WTC11 (cell line): ENCODE measurements at regions not wholly inside any gene's neighbourhood (a gene's known extent, or its start where the extent isn't known, plus 50 kb on each side); places are given as distances from the start of the nearest gene placed in this dataset.
"Not testable (repeated sequence)": the region's sequence is repeated elsewhere in the genome, so short reads cannot be mapped to it uniquely, and the experiment has no call there.

ENCODE experiments used
- ATAC-seq: fragments of 200-7000 bp; cut with Tn5 transposase; 2 replicates; pipeline ENCODE4 v1.10.0; 2021; ENCODE audit warnings: mild to moderate bottlenecking, moderate library complexity
- CTCF ChIA-PET: fragments of 300-600 bp; sonication (Branson Sonifier 250); formaldehyde crosslinking; loops from one replicate; lab custom pipeline; 2021; ENCODE audit warnings: antibody characterized with exemption; lab: Charles Lee
- POLR2A ChIA-PET: fragments of 350-600 bp; sonication (Branson Sonifier 250); formaldehyde crosslinking; loops from one replicate; lab custom pipeline; 2021; ENCODE audit warnings: antibody characterized with exemption; lab: Charles Lee
- DNase-seq: peaks from one replicate; pipeline ENCODE4 v3.0.0; 2021; ENCODE audit warnings: low spot score
- H3K27ac Mint-ChIP-seq: 2 replicates; pipeline ENCODE4 v1.8.0; 2021; ENCODE audit warnings: mixed read lengths
- H3K27me3 Mint-ChIP-seq: 2 replicates; pipeline ENCODE4 v1.8.0; 2021; ENCODE audit warnings: low read depth, mild to moderate bottlenecking, moderate library complexity, mixed read lengths
- H3K36me3 Mint-ChIP-seq: 2 replicates; pipeline ENCODE4 v1.8.0; 2021; ENCODE audit warnings: mixed read lengths
- H3K4me1 Mint-ChIP-seq: 2 replicates; pipeline ENCODE4 v1.8.0; 2022; ENCODE audit warnings: mixed read lengths
- H3K4me3 Mint-ChIP-seq: 2 replicates; pipeline ENCODE4 v1.8.0; 2021; ENCODE audit warnings: mild to moderate bottlenecking, moderate library complexity, mixed read lengths
- H3K9me3 Mint-ChIP-seq: 2 replicates; pipeline ENCODE4 v1.8.0; 2021; ENCODE audit warnings: mixed read lengths
- CREB1 ChIP-seq: sonication (generic); formaldehyde crosslinking; IDR thresholded peaks from 2 replicates; pipeline ENCODE4 v1.8.0; 2023; ENCODE audit warnings: mild to moderate bottlenecking, missing genetic modification reagents
- ESRRA ChIP-seq: sonication (generic); formaldehyde crosslinking; IDR thresholded peaks from 2 replicates; pipeline ENCODE4 v1.8.1; 2022; ENCODE audit warnings: mild to moderate bottlenecking, missing genetic modification reagents, borderline replicate concordance
- FOXJ3 ChIP-seq: sonication (generic); formaldehyde crosslinking; IDR thresholded peaks from 2 replicates; pipeline ENCODE4 v1.9.0; 2021; ENCODE audit warnings: missing genetic modification reagents, mild to moderate bottlenecking, borderline replicate concordance
- FOXP1 ChIP-seq: sonication (generic); formaldehyde crosslinking; IDR thresholded peaks from 2 replicates; pipeline ENCODE4 v1.8.0; 2022; ENCODE audit warnings: missing genetic modification reagents, mild to moderate bottlenecking, moderate library complexity, borderline replicate concordance
- JUN ChIP-seq: sonication (generic); formaldehyde crosslinking; IDR thresholded peaks from 2 replicates; pipeline ENCODE4 v1.8.0; 2023; ENCODE audit warnings: mild to moderate bottlenecking, missing genetic modification reagents
- PRRX2 ChIP-seq: fragments of 250-450 bp; sonication (Bioruptor Pico); IDR thresholded peaks from 2 replicates; pipeline ENCODE4 v1.8.0; 2021; ENCODE audit warnings: mild to moderate bottlenecking
- RORB ChIP-seq: fragments of 250-450 bp; sonication (Bioruptor Pico); IDR thresholded peaks from 2 replicates; pipeline ENCODE4 v1.9.0; 2021; ENCODE audit warnings: mild to moderate bottlenecking
- TCF7 ChIP-seq: sonication (generic); formaldehyde crosslinking; IDR thresholded peaks from 2 replicates; pipeline ENCODE4 v1.8.0; 2022; ENCODE audit warnings: mild to moderate bottlenecking, low read depth, missing genetic modification reagents, moderate library complexity
- TEAD1 ChIP-seq: sonication (generic); formaldehyde crosslinking; IDR thresholded peaks from 2 replicates; pipeline ENCODE4 v1.8.0; 2022; ENCODE audit warnings: mild to moderate bottlenecking, missing genetic modification reagents
- TEAD4 ChIP-seq: sonication (generic); formaldehyde crosslinking; IDR thresholded peaks from 2 replicates; pipeline ENCODE4 v1.8.0; 2022; ENCODE audit warnings: mild to moderate bottlenecking, missing genetic modification reagents
- ZNF121 ChIP-seq: sonication (generic); formaldehyde crosslinking; IDR thresholded peaks from 2 replicates; pipeline ENCODE4 v1.8.0; 2023; ENCODE audit warnings: missing genetic modification reagents
- TF ChIP-seq, protein P1 (sequence below): sonication (generic); formaldehyde crosslinking; IDR thresholded peaks from 2 replicates; pipeline ENCODE4 v1.8.0; 2023; ENCODE audit warnings: missing genetic modification reagents, mild to moderate bottlenecking, borderline replicate concordance
- TF ChIP-seq, protein P2 (sequence below): sonication (generic); formaldehyde crosslinking; conservative IDR thresholded peaks from 2 replicates; pipeline ENCODE4 v1.8.1; 2023; ENCODE audit warnings: mild to moderate bottlenecking, low read depth, missing genetic modification reagents, moderate library complexity
- TF ChIP-seq, protein P3 (sequence below): sonication (generic); formaldehyde crosslinking; IDR thresholded peaks from 2 replicates; pipeline ENCODE4 v1.8.1; 2022; ENCODE audit warnings: mild to moderate bottlenecking, moderate library complexity, missing genetic modification reagents
- TF ChIP-seq, protein P4 (sequence below): sonication (generic); formaldehyde crosslinking; IDR thresholded peaks from 2 replicates; pipeline ENCODE4 v1.8.1; 2022; ENCODE audit warnings: low read depth, mild to moderate bottlenecking, moderate library complexity, missing genetic modification reagents, borderline replicate concordance
- TF ChIP-seq, protein P5 (sequence below): fragments of 250-450 bp; sonication (Bioruptor Pico); IDR thresholded peaks from 2 replicates; pipeline ENCODE4 v1.9.0; 2021; ENCODE audit warnings: moderate library complexity, mild to moderate bottlenecking, inconsistent platforms, borderline replicate concordance
- TF ChIP-seq, protein P6 (sequence below): sonication (generic); formaldehyde crosslinking; IDR thresholded peaks from 2 replicates; pipeline ENCODE4 v1.8.1; 2023; ENCODE audit warnings: mild to moderate bottlenecking, moderate library complexity, missing genetic modification reagents
- TF ChIP-seq, protein P7 (sequence below): sonication (generic); formaldehyde crosslinking; IDR thresholded peaks from 2 replicates; pipeline ENCODE4 v1.8.1; 2023; ENCODE audit warnings: mild to moderate bottlenecking, missing genetic modification reagents, moderate library complexity

DNA sequence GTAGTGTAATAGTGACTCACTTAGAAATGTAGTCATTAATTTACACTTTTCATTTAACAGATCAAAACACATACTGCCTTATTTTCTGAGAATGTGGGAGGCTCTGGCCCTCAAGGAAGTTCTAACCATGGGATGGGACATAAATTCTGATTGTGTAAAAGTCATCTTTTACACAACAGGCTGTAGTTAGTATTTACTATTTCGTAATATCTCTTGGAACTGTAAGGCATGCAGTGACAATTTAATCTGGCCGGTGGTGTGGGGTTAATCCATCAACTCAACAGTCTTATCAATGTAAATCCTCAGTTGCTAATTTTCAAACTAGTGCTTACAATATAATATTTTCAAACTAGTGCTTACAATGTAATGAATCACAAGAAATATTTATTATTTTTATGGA, 1599.2 kb downstream of the EFNB2 start:
- peaks cover 10% of the 10 kb centered on the region for H3K9me3 Mint-ChIP-seq
- CTCF ChIA-PET, result no interaction called here
- H3K4me1 Mint-ChIP-seq, result no peaks in the 10 kb centered on the region
- POLR2A ChIA-PET, result no interaction called here
- TF ChIP-seq, protein P1, sequence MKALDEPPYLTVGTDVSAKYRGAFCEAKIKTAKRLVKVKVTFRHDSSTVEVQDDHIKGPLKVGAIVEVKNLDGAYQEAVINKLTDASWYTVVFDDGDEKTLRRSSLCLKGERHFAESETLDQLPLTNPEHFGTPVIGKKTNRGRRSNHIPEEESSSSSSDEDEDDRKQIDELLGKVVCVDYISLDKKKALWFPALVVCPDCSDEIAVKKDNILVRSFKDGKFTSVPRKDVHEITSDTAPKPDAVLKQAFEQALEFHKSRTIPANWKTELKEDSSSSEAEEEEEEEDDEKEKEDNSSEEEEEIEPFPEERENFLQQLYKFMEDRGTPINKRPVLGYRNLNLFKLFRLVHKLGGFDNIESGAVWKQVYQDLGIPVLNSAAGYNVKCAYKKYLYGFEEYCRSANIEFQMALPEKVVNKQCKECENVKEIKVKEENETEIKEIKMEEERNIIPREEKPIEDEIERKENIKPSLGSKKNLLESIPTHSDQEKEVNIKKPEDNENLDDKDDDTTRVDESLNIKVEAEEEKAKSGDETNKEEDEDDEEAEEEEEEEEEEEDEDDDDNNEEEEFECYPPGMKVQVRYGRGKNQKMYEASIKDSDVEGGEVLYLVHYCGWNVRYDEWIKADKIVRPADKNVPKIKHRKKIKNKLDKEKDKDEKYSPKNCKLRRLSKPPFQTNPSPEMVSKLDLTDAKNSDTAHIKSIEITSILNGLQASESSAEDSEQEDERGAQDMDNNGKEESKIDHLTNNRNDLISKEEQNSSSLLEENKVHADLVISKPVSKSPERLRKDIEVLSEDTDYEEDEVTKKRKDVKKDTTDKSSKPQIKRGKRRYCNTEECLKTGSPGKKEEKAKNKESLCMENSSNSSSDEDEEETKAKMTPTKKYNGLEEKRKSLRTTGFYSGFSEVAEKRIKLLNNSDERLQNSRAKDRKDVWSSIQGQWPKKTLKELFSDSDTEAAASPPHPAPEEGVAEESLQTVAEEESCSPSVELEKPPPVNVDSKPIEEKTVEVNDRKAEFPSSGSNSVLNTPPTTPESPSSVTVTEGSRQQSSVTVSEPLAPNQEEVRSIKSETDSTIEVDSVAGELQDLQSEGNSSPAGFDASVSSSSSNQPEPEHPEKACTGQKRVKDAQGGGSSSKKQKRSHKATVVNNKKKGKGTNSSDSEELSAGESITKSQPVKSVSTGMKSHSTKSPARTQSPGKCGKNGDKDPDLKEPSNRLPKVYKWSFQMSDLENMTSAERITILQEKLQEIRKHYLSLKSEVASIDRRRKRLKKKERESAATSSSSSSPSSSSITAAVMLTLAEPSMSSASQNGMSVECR (CRISPR knock-in tag), result no peak
- TF ChIP-seq ESRRA (CRISPR knock-in tag) (no peak), TEAD1 (CRISPR knock-in tag) (no peak), TCF7 (CRISPR knock-in tag) (no peak), CREB1 (CRISPR knock-in tag) (no peak), RORB (no peak), JUN (no peak), FOXP1 (CRISPR knock-in tag) (no peak), ZNF121 (CRISPR knock-in tag) (no peak), TEAD4 (no peak), PRRX2 (no peak), FOXJ3 (CRISPR knock-in tag) (no peak)
- TF ChIP-seq, protein P2, sequence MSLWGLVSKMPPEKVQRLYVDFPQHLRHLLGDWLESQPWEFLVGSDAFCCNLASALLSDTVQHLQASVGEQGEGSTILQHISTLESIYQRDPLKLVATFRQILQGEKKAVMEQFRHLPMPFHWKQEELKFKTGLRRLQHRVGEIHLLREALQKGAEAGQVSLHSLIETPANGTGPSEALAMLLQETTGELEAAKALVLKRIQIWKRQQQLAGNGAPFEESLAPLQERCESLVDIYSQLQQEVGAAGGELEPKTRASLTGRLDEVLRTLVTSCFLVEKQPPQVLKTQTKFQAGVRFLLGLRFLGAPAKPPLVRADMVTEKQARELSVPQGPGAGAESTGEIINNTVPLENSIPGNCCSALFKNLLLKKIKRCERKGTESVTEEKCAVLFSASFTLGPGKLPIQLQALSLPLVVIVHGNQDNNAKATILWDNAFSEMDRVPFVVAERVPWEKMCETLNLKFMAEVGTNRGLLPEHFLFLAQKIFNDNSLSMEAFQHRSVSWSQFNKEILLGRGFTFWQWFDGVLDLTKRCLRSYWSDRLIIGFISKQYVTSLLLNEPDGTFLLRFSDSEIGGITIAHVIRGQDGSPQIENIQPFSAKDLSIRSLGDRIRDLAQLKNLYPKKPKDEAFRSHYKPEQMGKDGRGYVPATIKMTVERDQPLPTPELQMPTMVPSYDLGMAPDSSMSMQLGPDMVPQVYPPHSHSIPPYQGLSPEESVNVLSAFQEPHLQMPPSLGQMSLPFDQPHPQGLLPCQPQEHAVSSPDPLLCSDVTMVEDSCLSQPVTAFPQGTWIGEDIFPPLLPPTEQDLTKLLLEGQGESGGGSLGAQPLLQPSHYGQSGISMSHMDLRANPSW (CRISPR knock-in tag), result no peak
- TF ChIP-seq, protein P3, sequence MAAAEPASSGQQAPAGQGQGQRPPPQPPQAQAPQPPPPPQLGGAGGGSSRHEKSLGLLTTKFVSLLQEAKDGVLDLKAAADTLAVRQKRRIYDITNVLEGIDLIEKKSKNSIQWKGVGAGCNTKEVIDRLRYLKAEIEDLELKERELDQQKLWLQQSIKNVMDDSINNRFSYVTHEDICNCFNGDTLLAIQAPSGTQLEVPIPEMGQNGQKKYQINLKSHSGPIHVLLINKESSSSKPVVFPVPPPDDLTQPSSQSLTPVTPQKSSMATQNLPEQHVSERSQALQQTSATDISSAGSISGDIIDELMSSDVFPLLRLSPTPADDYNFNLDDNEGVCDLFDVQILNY (CRISPR knock-in tag), result no peak
- TF ChIP-seq, protein P4, sequence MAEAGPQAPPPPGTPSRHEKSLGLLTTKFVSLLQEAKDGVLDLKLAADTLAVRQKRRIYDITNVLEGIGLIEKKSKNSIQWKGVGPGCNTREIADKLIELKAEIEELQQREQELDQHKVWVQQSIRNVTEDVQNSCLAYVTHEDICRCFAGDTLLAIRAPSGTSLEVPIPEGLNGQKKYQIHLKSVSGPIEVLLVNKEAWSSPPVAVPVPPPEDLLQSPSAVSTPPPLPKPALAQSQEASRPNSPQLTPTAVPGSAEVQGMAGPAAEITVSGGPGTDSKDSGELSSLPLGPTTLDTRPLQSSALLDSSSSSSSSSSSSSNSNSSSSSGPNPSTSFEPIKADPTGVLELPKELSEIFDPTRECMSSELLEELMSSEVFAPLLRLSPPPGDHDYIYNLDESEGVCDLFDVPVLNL (CRISPR knock-in tag), result no peak
- TF ChIP-seq, protein P5, sequence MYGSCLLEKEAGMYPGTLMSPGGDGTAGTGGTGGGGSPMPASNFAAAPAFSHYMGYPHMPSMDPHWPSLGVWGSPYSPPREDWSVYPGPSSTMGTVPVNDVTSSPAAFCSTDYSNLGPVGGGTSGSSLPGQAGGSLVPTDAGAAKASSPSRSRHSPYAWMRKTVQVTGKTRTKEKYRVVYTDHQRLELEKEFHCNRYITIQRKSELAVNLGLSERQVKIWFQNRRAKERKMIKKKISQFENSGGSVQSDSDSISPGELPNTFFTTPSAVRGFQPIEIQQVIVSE (CRISPR knock-in tag), result no peak
- TF ChIP-seq, protein P6, sequence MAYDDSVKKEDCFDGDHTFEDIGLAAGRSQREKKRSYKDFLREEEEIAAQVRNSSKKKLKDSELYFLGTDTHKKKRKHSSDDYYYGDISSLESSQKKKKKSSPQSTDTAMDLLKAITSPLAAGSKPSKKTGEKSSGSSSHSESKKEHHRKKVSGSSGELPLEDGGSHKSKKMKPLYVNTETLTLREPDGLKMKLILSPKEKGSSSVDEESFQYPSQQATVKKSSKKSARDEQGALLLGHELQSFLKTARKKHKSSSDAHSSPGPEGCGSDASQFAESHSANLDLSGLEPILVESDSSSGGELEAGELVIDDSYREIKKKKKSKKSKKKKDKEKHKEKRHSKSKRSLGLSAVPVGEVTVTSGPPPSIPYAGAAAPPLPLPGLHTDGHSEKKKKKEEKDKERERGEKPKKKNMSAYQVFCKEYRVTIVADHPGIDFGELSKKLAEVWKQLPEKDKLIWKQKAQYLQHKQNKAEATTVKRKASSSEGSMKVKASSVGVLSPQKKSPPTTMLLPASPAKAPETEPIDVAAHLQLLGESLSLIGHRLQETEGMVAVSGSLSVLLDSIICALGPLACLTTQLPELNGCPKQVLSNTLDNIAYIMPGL (CRISPR knock-in tag), result no peak
- TF ChIP-seq, protein P7, sequence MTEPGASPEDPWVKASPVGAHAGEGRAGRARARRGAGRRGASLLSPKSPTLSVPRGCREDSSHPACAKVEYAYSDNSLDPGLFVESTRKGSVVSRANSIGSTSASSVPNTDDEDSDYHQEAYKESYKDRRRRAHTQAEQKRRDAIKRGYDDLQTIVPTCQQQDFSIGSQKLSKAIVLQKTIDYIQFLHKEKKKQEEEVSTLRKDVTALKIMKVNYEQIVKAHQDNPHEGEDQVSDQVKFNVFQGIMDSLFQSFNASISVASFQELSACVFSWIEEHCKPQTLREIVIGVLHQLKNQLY, result no peak
- no peak for ATAC-seq
- no peak overlapping the region for H3K4me3 Mint-ChIP-seq
- DNase-seq, result no peak
- no peaks in the 10 kb centered on the region for H3K27me3 Mint-ChIP-seq
- H3K36me3 Mint-ChIP-seq, result no peaks in the 10 kb centered on the region
- no peak overlapping the region for H3K27ac Mint-ChIP-seq

DNA sequence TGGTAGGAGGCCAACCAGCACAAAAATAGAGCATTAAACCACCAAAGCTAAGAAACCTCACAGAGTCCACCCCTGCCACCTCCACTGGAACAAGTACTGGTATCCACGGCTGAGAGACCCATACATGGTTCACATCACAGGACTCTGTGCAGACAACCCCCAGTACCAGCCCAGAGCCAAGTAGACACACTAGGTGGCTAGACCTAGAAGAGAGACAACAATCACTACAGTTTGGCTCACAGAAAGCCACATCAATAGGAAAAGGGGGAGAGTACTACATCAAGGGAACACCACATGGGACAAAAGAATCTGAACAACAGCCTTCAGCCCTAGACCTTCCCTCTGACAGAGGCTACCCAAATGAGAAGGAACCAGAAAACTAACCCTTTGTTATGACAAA, 1614.9 kb downstream of the EFNB2 start:
- H3K27me3 Mint-ChIP-seq, ATAC-seq, DNase-seq, POLR2A ChIA-PET, H3K36me3 Mint-ChIP-seq, H3K4me1 Mint-ChIP-seq, H3K4me3 Mint-ChIP-seq, CTCF ChIA-PET, H3K27ac Mint-ChIP-seq: not testable (repeated sequence)
- peaks cover 36% of the 10 kb centered on the region for H3K9me3 Mint-ChIP-seq
